GM23248 (cell line): ENCODE measurements at regions not wholly inside any gene's neighbourhood (a gene's known extent, or its start where the extent isn't known, plus 50 kb on each side); places are given as distances from the start of the nearest gene placed in this dataset.

Experiments used
- EZH2 ChIP-seq: fragments of 200-600 bp; sonication (generic); IDR thresholded peaks from 2 replicates; pipeline ENCODE4 v1.6.1; 2018; ENCODE audit warnings: antibody characterized with exemption, mild to moderate bottlenecking; ENCODE audit not compliant: insufficient read depth, poor library complexity, severe bottlenecking
- EZH2phosphoT487 ChIP-seq: fragments of 200-600 bp; sonication (generic); IDR thresholded peaks from 2 replicates; pipeline ENCODE4 v1.6.1; 2018; ENCODE audit warnings: antibody characterized with exemption, moderate library complexity, mild to moderate bottlenecking, low read depth; ENCODE audit not compliant: insufficient read depth

DNA sequence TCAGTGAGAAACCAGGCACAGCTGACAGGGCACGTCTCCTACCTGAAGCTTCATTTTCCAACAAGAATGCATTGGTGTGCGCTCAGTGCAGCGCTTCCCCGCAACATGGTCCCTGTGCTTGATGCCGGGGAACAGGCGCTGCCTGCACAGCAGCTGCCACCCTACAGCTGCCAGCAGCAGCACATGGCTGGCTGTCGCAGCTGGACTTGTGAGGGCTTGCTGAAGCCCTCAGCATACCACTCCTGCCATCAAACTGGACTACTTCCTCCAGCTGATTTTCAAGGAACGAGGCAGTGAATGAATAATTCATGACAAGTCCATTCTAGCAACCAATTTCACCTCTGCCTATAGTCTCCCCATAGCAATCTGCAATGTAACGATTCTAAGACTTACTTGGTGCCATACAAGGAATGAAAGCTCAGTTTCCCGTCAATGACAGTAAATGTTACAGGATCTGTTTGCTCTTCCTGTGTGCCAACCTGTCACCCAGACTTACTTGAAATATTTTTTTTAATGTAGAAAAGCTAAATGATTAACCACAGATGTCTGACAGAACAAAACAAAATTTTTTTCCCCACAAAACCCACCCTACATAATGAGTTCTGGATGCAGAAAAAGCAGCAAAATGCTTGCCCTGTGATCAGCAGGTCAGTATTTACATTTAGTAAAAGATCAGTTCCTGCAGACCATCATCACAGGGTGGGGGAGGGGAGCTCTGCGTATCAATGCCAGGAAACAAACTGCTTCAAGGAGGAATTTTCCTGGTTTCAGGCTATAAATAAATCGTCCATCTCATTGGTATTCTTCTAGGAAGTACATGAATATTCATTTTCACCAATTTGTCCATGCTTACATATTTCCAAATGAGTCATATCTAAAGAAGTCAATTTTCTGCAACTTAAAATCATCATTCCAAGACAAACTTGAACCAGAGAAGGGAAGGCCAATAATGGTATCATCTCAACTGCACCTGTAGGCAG is 140.6 kb downstream of the ALOX5 start:
- no peak for TF ChIP-seq EZH2
- TF ChIP-seq EZH2phosphoT487 = no peak
